ENCODE measurements at regions not wholly inside any gene's neighbourhood (a gene's known extent, or its start where the extent isn't known, plus 50 kb on each side); places are given as distances from the start of the nearest gene placed in this dataset.

GRCh38 chr9:94159069-94159939 lies 75.0 kb downstream of the PTPDC1 start:
- DNase-seq (ENCODE audit: low read depth) = peak; percentile 73

GRCh38 chr9:94160594-94161501 lies 76.6 kb downstream of the PTPDC1 start:
- no peak for DNase-seq (ENCODE audit: low read depth)

DNA sequence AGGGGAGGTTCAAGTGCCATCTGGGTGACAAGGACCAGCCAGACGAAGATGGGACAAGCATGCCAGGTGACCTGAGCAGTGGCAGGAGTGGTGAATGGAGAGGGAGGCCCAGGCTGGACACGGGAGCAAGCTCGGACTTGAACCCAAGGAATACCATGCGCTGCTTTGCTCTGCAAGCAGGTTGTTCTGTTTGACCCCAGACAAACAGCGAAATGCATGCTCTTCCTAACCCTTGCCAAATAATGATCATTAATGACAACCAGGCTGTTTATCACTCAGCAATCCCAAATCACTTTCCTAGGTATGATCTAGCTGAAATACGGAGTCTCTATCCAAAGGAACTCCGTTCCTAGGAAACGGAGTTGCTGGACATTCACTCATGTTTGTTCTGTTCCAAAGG lies 77.4 kb downstream of the PTPDC1 start:
- no peak for DNase-seq (ENCODE audit: low read depth)

GRCh38 chr9:94164806-94165549 lies 80.7 kb downstream of the PTPDC1 start:
- DNase-seq (ENCODE audit: low read depth) = no peak

DNA sequence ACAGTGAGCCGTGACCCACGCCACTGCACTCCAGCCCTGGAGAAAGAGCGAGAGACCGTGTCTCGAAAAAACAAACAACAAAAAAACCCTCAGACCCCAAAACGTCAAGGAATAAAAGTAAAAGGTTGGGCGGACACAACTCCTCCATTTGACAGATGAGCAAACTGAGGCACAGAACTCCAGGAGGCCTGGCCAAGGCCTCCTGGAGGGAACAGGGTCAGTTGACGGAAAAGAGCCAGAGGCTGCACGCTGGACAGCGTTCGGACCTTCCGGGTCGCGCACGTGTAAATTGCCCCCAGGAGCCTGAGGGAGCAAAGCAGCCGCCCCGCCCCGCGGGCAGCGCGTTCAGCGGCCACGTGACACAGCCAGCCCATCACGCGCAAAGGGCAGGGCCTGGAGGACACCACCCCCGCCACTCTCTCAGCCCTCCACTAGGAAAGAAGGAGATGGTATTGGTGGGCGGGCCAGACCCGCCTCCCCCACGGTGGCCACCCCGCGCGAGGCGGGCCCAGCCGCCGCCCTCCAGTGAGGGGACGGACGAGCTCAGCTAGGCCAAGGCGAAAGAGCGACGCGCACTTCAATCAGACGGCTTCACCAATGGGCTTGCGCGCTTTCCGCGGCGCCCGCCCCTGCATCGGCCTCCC lies 81.5 kb downstream of the PTPDC1 start:
- peak; percentile 97 for DNase-seq (ENCODE audit: low read depth)

GRCh38 chr9:94166236-94166975 lies 82.1 kb downstream of the PTPDC1 start:
- DNase-seq (ENCODE audit: low read depth) = peak; percentile 98

DNA sequence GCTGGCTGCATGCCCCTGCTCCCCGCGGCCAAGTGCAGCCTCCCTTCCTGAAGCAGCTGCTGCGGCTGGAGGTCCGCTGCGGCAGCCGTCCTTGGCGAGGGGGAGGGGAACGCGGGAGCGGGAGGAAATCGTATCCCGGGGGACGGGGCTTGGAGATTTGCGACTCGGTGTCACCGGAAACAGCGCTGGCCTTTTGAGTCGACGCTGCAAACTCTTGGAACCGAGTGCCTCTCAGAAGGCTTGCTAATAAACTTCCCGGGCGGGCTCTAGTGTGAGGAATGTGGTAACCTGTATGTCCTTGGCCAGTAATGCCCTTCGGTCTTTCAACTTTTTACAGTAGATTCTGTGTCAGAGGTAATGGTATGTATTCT lies 82.7 kb downstream of the PTPDC1 start:
- DNase-seq (ENCODE audit: low read depth) = no peak

DNA sequence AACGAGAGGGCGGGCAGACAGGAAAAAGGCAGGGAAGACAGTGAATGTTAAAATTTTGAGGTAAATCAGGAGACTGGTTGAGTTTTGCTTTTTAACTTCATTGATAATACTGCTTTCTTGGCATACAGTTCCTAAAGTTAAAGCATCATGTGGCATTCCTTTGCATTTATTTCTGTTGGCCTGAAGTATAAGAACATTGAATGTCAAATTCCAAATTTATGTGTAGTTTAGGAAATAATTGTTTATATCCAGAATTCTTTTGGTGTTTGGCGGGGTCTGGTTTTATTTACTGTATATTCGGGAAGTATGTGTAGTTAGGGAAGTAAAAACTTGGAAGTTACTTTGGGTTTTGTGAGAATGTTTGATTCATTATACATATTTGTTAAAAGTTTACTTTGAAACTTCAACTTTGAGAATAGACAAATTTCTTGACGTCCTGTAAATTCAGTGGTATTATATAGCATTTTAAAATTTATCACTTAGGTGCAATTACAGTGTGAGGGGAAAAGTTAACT lies 83.2 kb downstream of the PTPDC1 start:
- DNase-seq (ENCODE audit: low read depth) = no peak

DNA sequence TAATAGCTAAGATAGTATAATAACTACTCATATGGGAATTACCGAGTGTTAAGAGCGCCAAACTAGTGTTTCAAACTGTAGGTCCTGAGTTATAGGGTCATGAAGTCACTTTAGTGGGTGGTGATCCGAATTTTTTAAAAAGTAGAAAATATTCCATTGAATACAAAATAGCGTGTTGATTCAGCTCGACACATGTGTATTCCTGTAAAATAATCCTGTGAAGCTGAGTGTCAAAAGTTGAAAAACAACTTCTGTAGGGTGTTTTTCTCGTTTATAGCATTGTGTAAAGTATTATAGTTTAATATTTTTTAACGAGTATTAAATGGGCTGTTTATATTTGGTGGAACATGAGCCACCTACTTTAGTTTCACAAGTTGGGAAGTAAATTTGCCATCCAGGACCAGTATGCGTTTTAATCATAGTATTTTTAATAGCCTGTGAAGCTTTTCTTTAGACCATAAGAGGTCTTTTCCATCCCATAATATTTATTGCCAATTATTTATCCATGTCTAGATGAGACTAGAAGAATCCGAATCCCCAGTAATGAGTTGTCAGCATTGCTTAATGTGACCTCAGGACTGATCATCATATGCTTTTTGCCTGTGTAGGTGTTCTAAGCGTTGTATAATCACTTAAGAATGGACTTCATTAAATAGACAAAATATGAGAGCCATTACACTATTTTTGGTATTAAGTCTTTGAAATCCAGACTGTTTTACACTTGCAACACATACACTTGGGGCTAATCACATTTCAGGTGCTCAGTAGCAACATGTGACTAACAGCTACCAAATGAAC lies 84.1 kb downstream of the PTPDC1 start:
- no peak for DNase-seq (ENCODE audit: low read depth)

- no peak for DNase-seq (ENCODE audit: low read depth)
Measured at GRCh38 chr9:94169968-94170367, 85.7 kb downstream of the PTPDC1 start.

DNA sequence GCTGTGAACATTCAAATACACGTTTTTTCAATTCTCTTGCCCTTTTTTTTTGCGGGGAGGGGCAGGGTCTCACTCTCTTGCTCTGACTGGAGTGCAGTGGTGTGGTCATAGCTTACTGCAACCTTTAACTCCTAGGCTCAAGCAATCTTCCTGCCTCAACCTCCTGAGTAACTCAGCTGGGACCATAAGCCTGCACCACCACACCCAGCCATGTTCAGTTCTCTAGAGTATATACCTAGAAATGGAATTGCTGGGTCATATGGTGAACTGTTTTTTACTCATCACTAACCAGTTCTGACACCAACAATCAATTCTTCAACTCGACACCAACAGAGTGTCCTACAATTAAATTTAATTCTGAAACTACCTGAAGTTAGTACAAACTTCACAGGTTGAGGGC lies 85.5 kb upstream of the ZNF169 start:
- DNase-seq (ENCODE audit: low read depth) = no peak

DNA sequence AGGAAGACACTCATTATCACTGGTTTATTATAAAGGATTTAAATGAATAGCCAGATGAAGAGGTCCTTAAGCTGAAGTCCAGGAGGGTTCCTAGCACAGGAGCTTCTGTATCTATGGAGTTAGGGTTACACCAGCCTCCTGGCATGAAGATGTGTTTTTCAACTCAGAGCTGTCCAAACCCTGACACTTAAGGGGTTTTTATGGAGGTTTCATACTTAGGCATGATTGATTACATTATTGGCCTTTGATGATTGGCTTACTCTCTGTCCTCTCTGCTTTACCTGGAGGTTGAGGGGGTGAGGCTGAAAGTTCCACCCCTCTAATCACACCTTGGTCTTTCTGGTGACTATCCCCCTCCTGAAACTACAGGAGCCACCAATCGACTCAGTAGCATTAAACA lies 84.9 kb upstream of the ZNF169 start:
- no peak for DNase-seq (ENCODE audit: low read depth)

DNA sequence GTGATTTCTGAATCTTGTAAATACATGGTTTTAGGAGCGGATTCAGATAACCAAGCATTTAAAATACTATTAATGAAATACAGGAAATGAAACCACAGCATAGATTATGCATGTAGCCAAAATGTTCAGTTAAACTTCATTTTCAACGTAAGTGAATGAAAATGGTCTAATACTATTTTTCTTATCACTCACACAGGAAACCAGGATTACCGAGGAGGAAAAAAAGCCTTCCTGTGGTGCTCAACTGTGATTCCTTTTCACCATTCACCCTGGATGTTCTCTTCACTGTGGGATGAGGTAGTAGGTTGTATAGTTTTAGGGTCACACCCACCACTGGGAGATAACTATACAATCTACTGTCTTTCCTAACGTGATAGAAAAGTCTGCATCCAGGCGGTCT lies 83.4 kb upstream of the ZNF169 start:
- no peak for DNase-seq (ENCODE audit: low read depth)

- no peak for DNase-seq (ENCODE audit: low read depth)
Measured at GRCh38 chr9:94176608-94177007, 82.5 kb upstream of the ZNF169 start.

DNA sequence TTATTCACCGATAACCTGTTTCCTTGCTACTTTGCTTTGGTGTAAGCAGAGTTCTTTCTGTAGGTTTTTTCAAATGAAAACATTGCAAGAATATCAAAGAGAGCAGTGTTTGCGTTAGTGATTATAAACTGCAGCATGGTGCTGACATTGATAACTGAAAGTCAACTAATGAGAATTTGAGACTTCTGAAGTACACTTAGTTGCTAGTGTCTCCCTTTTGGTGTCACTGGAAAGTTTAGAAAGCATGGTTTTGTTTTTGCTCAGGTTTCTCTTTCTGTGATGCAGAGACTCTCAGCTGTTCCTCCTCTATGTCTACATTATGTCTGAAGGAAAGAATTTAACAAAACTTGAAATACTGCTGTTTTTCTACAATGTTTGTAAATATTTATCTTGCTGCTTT lies 80.2 kb upstream of the ZNF169 start:
- no peak for DNase-seq (ENCODE audit: low read depth)

DNA sequence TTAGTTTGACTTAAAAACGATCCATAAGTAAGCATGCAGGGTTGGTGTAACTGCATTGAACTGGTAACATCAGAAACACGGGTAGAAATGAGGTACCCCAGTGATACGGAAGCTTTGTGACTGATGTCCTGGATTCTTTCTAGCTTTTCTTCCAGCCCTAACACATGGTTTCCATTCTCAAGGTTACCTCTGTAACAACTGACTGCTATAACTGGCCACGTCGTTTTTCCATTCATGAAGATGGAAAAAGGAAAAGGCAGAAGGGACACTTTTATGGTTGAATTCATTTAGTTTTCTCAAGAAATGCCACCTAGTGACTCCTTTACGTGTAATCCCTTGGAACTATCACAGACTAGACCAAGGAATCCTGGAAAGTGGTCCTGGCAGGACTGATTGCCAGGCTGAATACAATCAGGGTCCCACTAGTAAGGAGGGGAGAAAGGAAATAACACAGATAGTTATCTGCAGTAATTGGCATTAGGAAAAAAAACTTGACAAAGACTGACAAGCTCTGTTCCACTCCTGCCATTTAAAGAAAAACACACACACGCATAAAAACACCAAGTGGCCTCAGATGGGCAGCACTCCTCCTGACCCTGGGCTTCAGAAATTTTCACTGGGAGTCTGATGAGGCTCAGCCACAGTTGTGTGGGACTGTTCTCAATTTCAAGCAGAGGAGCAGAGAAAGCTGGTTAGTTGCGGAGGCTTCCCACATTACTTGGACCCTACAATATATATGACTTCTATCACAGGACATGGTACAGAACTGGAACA lies 77.5 kb upstream of the ZNF169 start:
- no peak for DNase-seq (ENCODE audit: low read depth)

GRCh38 chr9:94182532-94182931 lies 76.6 kb upstream of the ZNF169 start:
- DNase-seq (ENCODE audit: low read depth) = no peak

- no peak for DNase-seq (ENCODE audit: low read depth)
Measured at GRCh38 chr9:94183240-94183999, 75.7 kb upstream of the ZNF169 start.
